WERI-Rb-1 (cell line): ENCODE measurements at regions not wholly inside any gene's neighbourhood (a gene's known extent, or its start where the extent isn't known, plus 50 kb on each side); places are given as distances from the start of the nearest gene placed in this dataset.

Experiments used
- DNase-seq: peaks from one replicate; pipeline ENCODE4 v3.0.0-alpha.2; 2020
- H3K27ac ChIP-seq: fragments of 250-450 bp; sonication (Bioruptor Pico); 2 replicates; pipeline ENCODE4 v1.5.1; 2020; ENCODE audit warnings: mild to moderate bottlenecking, moderate library complexity
- H3K27me3 ChIP-seq: fragments of 250-450 bp; sonication (Bioruptor Pico); 2 replicates; pipeline ENCODE4 v1.5.1; 2021; ENCODE audit warnings: mild to moderate bottlenecking, low read depth, moderate library complexity; ENCODE audit not compliant: insufficient read depth, severe bottlenecking
- H3K36me3 ChIP-seq: fragments of 250-450 bp; sonication (Bioruptor Pico); 2 replicates; pipeline ENCODE4 v1.5.1; 2020; ENCODE audit warnings: mild to moderate bottlenecking, moderate library complexity
- H3K4me3 ChIP-seq: 2 replicates; pipeline ENCODE4 v1.5.1; 2011; ENCODE audit warnings: low read depth, mild to moderate bottlenecking, control low read depth, low read length
- H3K9me3 ChIP-seq: fragments of 250-450 bp; sonication (Bioruptor Pico); 2 replicates; pipeline ENCODE4 v1.5.1; 2021; ENCODE audit warnings: mild to moderate bottlenecking, moderate library complexity; ENCODE audit not compliant: severe bottlenecking
- TF ChIP-seq, protein P1 (sequence below): IDR thresholded peaks from 2 replicates; pipeline ENCODE4 v1.5.1; 2011; ENCODE audit warnings: low read depth, mild to moderate bottlenecking, control low read depth, inconsistent platforms, low read length

DNA sequence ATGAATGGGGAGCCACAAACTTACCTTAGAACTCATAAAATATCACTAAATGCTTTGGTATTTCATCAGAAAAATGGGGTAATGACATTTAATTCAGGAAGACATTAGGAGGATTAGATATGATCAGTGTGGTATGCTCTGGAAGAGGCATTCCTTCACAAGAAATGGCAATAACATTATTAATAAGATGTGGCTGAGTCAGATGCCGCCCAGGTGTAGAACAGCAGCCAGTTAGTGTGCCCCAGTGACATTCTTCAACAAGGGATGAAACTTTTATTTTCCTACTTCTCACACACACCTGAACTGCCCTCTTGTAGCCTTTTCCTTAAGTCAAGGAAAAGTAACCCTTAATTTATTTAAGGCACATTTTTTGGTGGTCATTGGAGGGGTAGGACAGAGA, 69.2 kb upstream of the DYNAP start:
- TF ChIP-seq, protein P1, sequence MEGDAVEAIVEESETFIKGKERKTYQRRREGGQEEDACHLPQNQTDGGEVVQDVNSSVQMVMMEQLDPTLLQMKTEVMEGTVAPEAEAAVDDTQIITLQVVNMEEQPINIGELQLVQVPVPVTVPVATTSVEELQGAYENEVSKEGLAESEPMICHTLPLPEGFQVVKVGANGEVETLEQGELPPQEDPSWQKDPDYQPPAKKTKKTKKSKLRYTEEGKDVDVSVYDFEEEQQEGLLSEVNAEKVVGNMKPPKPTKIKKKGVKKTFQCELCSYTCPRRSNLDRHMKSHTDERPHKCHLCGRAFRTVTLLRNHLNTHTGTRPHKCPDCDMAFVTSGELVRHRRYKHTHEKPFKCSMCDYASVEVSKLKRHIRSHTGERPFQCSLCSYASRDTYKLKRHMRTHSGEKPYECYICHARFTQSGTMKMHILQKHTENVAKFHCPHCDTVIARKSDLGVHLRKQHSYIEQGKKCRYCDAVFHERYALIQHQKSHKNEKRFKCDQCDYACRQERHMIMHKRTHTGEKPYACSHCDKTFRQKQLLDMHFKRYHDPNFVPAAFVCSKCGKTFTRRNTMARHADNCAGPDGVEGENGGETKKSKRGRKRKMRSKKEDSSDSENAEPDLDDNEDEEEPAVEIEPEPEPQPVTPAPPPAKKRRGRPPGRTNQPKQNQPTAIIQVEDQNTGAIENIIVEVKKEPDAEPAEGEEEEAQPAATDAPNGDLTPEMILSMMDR = no peak
- no peaks in the 10 kb centered on the region for H3K9me3 ChIP-seq
- DNase-seq = no peak
- peaks cover 26% of the 10 kb centered on the region for H3K27me3 ChIP-seq
- H3K36me3 ChIP-seq = no peaks in the 10 kb centered on the region
- no peak overlapping the region for H3K4me3 ChIP-seq
- H3K27ac ChIP-seq = no peak overlapping the region

- H3K4me3 ChIP-seq = no peak overlapping the region
These were observed 62.1 kb upstream of the DYNAP start for GRCh38 chr18:54528942-54529376.

DNA sequence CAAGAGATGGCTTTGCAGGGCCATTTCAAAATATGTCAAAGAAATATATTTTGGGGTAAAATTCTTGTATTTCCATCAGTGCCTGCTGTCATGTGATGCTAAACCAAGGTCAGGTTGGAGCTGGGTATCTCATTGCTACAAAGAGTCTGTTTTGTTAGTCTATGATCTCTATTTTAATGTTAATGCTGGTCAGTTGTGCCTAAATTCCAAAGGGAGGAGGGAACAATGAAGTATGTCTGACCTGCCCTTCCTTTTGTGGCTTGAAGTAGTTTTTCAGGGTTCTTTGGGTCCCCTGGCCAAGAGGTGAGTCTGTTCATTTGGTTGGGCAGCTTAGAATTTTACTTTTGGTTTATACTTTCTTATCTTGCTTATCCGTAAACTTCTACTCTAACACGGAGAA, 61.6 kb upstream of the DYNAP start:
- Histone ChIP-seq H3K4me3 (no peak overlapping the region), H3K27me3 (peaks cover 55% of the 10 kb centered on the region), H3K27ac (no peak overlapping the region), H3K9me3 (no peaks in the 10 kb centered on the region), H3K36me3 (no peaks in the 10 kb centered on the region)
- TF ChIP-seq, protein P1 = no peak
- DNase-seq = no peak

More at GRCh38 chr18:54528942-54529376, 62.1 kb upstream of the DYNAP start:
- Histone ChIP-seq H3K27ac (no peak overlapping the region), H3K9me3 (no peaks in the 10 kb centered on the region), H3K27me3 (peaks cover 59% of the 10 kb centered on the region), H3K36me3 (no peaks in the 10 kb centered on the region)
- TF ChIP-seq, protein P1 = no peak
- DNase-seq = no peak

- H3K36me3 ChIP-seq = no peaks in the 10 kb centered on the region
- TF ChIP-seq, protein P1 = no peak
- H3K27ac ChIP-seq = no peak overlapping the region
- no peak for DNase-seq
- H3K27me3 ChIP-seq = peaks cover 55% of the 10 kb centered on the region
- H3K4me3 ChIP-seq = no peak overlapping the region
- H3K9me3 ChIP-seq = no peaks in the 10 kb centered on the region
These were observed 60.8 kb upstream of the DYNAP start for GRCh38 chr18:54530285-54530684.

DNA sequence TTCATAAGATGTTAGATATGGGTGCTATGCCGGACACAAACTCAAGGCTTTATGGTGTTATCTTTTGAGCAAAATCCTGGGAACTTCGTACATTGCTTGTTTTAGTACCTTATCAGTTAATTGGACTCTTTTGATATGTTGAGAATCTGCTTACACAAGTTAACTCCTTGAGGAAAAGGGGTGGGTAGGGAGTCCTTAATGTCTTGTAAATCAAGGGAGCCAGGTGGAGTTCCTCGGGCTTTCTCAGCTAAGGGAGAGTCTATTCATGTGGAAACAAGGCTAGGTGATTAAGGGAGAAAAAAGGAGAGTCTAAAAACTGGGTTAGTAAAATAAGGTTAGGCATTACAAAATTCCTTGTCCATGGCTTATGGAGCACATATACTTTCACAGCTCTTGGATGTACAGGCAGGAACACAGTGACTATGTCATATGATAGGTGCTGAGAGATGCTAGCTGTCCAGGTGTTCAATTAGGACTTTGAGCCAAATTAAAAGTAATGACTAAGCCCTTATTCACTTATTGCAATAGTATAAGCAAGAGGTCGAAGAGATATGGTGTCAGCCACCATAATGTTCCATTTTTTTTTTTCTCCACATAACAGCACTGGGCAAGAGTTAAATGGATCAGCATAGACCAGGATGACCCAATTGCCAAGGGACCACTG, 59.5 kb upstream of the DYNAP start:
- Histone ChIP-seq H3K27me3 (peaks cover 50% of the 10 kb centered on the region), H3K4me3 (no peak overlapping the region), H3K27ac (no peak overlapping the region), H3K9me3 (peaks cover 3% of the 10 kb centered on the region), H3K36me3 (no peaks in the 10 kb centered on the region)
- TF ChIP-seq, protein P1 = no peak
- DNase-seq = no peak

GRCh38 chr18:54532222-54532621, 58.8 kb upstream of the DYNAP start:
- Histone ChIP-seq H3K27me3 (peaks cover 46% of the 10 kb centered on the region), H3K9me3 (peaks cover 3% of the 10 kb centered on the region), H3K27ac (no peak overlapping the region), H3K4me3 (no peak overlapping the region), H3K36me3 (no peaks in the 10 kb centered on the region)
- no peak for DNase-seq
- TF ChIP-seq, protein P1 = no peak
